DND-41 (cell line): ENCODE measurements at regions not wholly inside any gene's neighbourhood (a gene's known extent, or its start where the extent isn't known, plus 50 kb on each side); places are given as distances from the start of the nearest gene placed in this dataset.

Source experiments
- ATAC-seq: fragments of 200-7000 bp; cut with Tn5 transposase; 3 replicates; pipeline ENCODE4 v1.9.1; 2021; ENCODE audit warnings: low read depth; ENCODE audit not compliant: insufficient read depth
- DNase-seq: peaks from one replicate; pipeline ENCODE4 v3.0.0-alpha.2; 2020
- H2AFZ ChIP-seq: 2 replicates; pipeline ENCODE4 v1.6.0; 2012; ENCODE audit warnings: low read depth, low read length
- H3K27ac ChIP-seq: 2 replicates; pipeline ENCODE4 v1.5.1; 2012; ENCODE audit warnings: low read length, inconsistent platforms
- H3K27me3 ChIP-seq: fragments of 200-600 bp; sonication (generic); 2 replicates; pipeline ENCODE4 v1.6.0; 2012; ENCODE audit warnings: low read length, mild to moderate bottlenecking, inconsistent platforms; ENCODE audit not compliant: insufficient read depth, poor library complexity
- H3K36me3 ChIP-seq: 2 replicates; pipeline ENCODE4 v1.5.1; 2012; ENCODE audit warnings: low read length, inconsistent platforms; ENCODE audit not compliant: insufficient read depth
- H3K4me1 ChIP-seq: 2 replicates; pipeline ENCODE4 v1.5.1; 2012; ENCODE audit warnings: mild to moderate bottlenecking, low read length; ENCODE audit not compliant: insufficient read depth
- H3K4me2 ChIP-seq: 2 replicates; pipeline ENCODE4 v1.6.0; 2012; ENCODE audit warnings: mild to moderate bottlenecking, moderate library complexity, low read length, inconsistent platforms; ENCODE audit not compliant: insufficient read depth
- H3K4me3 ChIP-seq, 2 experiments: fragments of 200-600 bp in 1 of 2; shearing (Covaris generic) in 1 of 2; 2 replicates each; pipeline ENCODE4 v1.5.1; 2012 to 2016; ENCODE audit warnings: inconsistent platforms in 2 of 2, low read length in 2 of 2, mild to moderate bottlenecking in 2 of 2, low read depth in 1 of 2, moderate library complexity in 1 of 2
- H3K79me2 ChIP-seq: 2 replicates; pipeline ENCODE4 v1.6.0; 2012; ENCODE audit warnings: low read length, inconsistent platforms; ENCODE audit not compliant: insufficient read depth
- H3K9ac ChIP-seq: 2 replicates; pipeline ENCODE4 v1.6.0; 2012; ENCODE audit warnings: low read depth, mild to moderate bottlenecking, inconsistent platforms, low read length, moderate library complexity
- H3K9me3 ChIP-seq: 2 replicates; pipeline ENCODE4 v1.5.1; 2012; ENCODE audit warnings: low read length, moderate library complexity, mild to moderate bottlenecking, inconsistent platforms; ENCODE audit not compliant: insufficient read depth, severe bottlenecking
- H4K20me1 ChIP-seq: 2 replicates; pipeline ENCODE4 v1.6.0; 2012; ENCODE audit warnings: low read length; ENCODE audit not compliant: insufficient read depth
- CTCF ChIP-seq: IDR thresholded peaks from 2 replicates; pipeline ENCODE4 v1.5.1; 2012; ENCODE audit warnings: borderline replicate concordance, low read length, moderate library complexity, mild to moderate bottlenecking; ENCODE audit not compliant: poor library complexity, severe bottlenecking; ENCODE audit errors: extremely low read depth
- EZH2 ChIP-seq: IDR thresholded peaks from 3 replicates; pipeline ENCODE4 v1.6.1; 2012; ENCODE audit warnings: borderline replicate concordance, low read depth, mild to moderate bottlenecking, moderate library complexity, low read length, inconsistent platforms; ENCODE audit not compliant: severe bottlenecking

- TF ChIP-seq CTCF (no peak), EZH2 (no peak)
Measured at GRCh38 chr4:8731364-8731763, 138.8 kb downstream of the CPZ start.

GRCh38 chr4:8730681-8731080 lies 138.1 kb downstream of the CPZ start:
- Histone ChIP-seq H3K9me3 (no peaks in the 10 kb centered on the region), H3K27me3 (no peaks in the 10 kb centered on the region), H3K36me3 (no peaks in the 10 kb centered on the region), H3K4me2 (no peak overlapping the region), H2AFZ (no peak overlapping the region), H3K27ac (no peak overlapping the region), H3K4me1 (no peaks in the 10 kb centered on the region), H3K79me2 (no peaks in the 10 kb centered on the region), H3K9ac (no peak overlapping the region), H4K20me1 (no peaks in the 10 kb centered on the region; the same call in 1 of the 2 replicates), H3K4me3 (no peak overlapping the region)
- no peak for DNase-seq
- TF ChIP-seq CTCF (no peak), EZH2 (no peak)
- no peak for ATAC-seq

More at GRCh38 chr4:8731364-8731763, 138.8 kb downstream of the CPZ start:
- no peak for DNase-seq
- no peaks in the 10 kb centered on the region for H3K9me3 ChIP-seq
- no peak overlapping the region for H3K9ac ChIP-seq
- H3K36me3 ChIP-seq = no peaks in the 10 kb centered on the region
- H2AFZ ChIP-seq = no peak overlapping the region
- no peaks in the 10 kb centered on the region for H3K4me1 ChIP-seq
- no peaks in the 10 kb centered on the region for H3K79me2 ChIP-seq
- H3K4me3 ChIP-seq = no peak overlapping the region
- H4K20me1 ChIP-seq = no peaks in the 10 kb centered on the region; the same call in 1 of the 2 replicates
- H3K27me3 ChIP-seq = no peaks in the 10 kb centered on the region
- no peak for ATAC-seq
- no peak overlapping the region for H3K4me2 ChIP-seq
- no peak overlapping the region for H3K27ac ChIP-seq

GRCh38 chr4:8730159-8730558 lies 137.6 kb downstream of the CPZ start:
- Histone ChIP-seq H3K36me3 (no peaks in the 10 kb centered on the region), H3K4me3 (no peak overlapping the region), H3K9ac (no peak overlapping the region), H3K27me3 (no peaks in the 10 kb centered on the region), H4K20me1 (no peaks in the 10 kb centered on the region; the same call in 1 of the 2 replicates), H2AFZ (no peak overlapping the region), H3K4me1 (no peaks in the 10 kb centered on the region), H3K79me2 (no peaks in the 10 kb centered on the region), H3K4me2 (no peak overlapping the region), H3K27ac (no peak overlapping the region), H3K9me3 (no peaks in the 10 kb centered on the region)
- no peak for ATAC-seq
- DNase-seq = no peak
- no peak for TF ChIP-seq CTCF
- no peak for TF ChIP-seq EZH2
